ENCODE measurements at regions not wholly inside any gene's neighbourhood (a gene's known extent, or its start where the extent isn't known, plus 50 kb on each side); places are given as distances from the start of the nearest gene placed in this dataset.
"Not testable (repeated sequence)": the region's sequence is repeated elsewhere in the genome, so short reads cannot be mapped to it uniquely, and the experiment has no call there.

DNA sequence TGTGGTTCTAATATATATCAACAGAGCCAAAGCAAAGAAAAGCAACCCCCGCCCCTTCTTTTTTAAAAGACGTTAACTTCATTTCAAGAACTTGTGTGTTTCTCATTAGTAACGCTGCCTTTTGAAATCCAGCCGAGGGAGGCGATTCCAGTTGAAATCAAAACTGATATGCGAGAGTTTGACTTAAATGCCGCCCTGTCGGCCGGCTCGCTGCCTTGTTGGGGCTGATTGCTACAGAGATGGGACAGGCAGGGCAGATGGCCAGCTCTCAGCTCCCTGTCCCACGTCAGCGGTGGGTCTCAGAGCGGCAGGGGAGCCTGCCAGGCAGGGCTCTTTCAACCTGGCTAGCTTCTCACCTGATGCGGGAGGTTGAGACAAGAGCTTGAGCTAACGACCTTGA, 51.9 kb upstream of the ALX4 start:
- DNase-seq: no peak

DNA sequence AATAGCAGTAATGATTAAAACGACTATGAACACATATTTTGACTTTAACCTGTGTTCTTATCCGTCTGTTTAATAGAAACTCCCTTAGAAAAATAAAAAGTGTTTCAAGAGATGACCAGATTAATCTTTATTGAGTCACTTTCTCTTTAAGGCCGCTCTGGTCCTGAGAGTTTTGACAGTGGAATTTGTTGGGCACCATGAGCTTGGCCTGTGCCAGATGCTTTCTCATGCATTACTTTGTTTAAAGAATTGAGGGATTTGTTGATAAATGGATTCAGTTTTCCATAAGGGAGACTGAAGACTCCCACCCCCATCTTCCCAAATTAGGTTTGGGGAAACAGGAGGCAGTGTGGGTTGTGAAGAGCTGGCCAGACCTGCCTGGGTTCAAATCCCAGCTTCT, 53.2 kb upstream of the ALX4 start:
- no peak for DNase-seq

GRCh38 chr11:44364596-44364995, 54.7 kb upstream of the ALX4 start:
- DNase-seq: no peak

- DNase-seq: no peak
Measured at GRCh38 chr11:44365616-44366015, 55.7 kb upstream of the ALX4 start.

DNA sequence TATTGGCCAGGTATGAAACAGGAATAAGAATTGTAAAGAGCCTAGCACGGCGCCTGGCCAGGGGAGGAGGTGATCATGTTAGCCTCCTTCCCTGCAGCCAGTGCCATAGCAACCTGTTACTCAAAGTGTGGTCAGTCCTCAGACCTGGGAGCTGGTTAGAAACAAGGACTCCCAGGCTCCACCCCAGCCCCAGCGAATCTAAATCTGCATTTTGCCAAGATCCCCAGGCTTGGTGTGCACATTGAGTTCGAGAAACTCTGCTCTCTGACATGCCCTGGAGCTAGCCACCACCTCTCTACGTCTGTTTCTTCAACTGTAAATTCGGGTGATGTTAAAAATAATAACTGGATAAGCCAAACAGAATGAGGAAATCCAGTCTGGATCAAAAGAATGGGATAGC, 56.1 kb upstream of the ALX4 start:
- DNase-seq: no peak

- no peak for DNase-seq
Measured at GRCh38 chr11:44366741-44367140, 56.8 kb upstream of the ALX4 start.

DNA sequence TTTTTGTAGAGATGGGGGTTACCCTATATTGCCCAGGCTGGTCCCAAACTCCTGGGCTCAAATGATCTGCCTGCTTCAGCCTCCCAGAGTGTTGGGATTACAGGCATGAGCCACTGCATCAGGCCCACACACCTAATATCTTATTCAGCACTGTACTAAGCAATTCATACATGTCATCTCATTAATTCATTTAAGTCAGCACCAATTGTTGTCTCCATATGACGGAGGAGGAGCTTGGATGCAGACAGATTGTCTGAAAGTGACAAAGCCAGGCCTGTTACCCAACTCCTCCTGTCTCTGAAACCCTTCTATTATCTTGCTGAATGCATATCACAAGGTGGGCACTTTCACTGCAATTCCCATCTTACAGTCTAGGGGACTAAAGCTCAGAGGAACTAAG, 57.5 kb upstream of the ALX4 start:
- DNase-seq: no peak

DNA sequence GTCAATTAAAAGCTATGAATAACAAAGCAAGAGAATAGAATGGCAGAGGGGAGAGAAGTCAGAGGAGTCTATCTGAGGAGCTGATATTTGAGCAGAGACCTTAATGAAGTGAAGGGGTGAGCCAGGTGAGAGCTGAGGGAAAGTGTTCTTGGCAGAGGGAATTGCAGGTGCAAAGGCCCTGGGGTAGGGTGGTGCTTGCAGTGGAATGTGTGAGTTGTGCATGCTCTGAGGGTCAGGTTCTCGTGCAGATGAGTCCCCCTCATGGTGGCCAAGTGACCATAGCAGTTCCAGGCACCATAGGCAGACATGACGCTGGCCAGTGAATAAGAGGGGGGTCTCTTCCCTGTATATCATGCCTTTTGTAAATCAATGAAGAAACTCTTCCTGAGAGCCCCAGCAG, 58.9 kb upstream of the ALX4 start:
- DNase-seq: no peak

GRCh38 chr11:44371042-44371441, 61.1 kb upstream of the ALX4 start:
- not testable (repeated sequence) for DNase-seq

DNA sequence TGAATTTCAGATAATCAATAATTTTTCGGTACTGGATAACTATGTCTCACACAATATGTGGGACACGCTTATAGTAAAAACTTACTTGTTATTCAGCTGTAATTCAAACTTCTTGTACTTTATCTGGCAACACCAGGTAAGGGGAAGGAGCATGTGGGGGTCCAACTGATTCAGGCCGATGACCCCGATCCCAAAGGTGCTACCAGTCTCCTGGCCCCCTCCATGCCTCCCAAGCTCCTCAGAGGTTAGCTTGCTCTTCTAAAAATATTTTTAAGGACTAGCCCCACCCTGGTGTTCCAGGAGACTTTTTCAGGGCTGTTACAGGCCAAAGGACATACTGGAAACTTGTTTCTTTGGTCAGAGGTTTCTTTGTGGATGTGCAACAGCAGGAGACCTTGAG, 61.8 kb upstream of the ALX4 start:
- no peak for DNase-seq

DNA sequence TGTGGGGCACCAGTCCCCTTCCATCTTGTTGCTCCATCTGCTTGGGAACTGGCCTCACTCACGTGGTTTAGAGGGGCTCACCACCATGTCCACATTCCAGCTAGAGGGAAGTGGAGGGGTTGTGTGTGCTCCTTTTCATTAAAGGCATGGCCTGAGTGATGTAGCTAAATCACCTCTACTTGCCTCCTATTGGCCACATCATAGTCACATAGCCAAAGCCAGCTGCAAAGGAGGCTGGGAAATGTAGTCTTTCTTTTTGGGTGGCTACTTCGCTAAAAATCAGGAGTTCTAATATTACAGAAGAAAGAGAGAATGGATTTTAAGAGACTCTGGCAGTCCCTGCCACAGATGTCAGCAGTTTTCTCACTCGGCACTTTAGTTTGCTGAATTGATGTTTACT, 63.0 kb upstream of the ALX4 start:
- no peak for DNase-seq

DNA sequence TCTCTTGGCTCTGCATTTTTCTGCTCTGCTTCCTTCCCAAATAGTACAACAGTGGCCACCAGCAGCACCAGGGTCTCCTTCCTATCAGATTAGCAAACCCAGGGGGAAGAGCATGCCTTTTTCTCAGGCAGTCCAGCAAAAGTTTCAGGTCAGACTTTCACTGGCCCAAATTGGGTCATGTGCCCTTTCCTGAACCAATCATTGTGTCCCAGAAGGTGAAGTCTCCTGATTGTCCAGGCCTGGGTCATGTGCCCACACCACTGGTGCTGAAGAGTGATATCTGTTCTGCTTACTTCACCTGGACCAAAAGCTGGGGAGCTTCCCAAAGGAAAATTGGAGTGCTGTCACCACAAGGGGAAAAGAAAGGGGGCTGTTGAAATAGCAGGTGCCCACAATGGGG, 64.1 kb upstream of the ALX4 start:
- DNase-seq: no peak

DNA sequence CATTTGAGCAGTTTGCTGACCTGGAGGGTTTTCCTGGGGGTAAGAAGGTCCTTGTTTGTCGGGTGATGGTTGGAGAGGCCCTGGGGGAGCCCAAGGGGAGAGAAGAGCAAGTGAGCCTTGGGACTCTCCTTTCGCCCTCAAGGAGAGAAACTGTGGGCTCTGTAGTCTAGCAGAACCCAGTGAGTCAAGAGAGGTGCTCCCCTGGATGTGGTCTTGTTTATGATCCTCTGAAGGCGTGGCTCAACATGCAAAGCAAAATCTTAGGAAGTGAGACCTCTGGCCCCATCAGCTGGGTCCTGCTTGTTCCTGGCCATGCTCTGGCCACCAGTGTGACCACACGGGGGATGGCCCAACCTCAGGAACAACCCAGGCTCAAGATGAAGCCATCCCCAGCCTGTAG, 66.5 kb upstream of the ALX4 start:
- DNase-seq: no peak

GRCh38 chr11:44377121-44377520, 67.2 kb upstream of the ALX4 start:
- DNase-seq: no peak

DNA sequence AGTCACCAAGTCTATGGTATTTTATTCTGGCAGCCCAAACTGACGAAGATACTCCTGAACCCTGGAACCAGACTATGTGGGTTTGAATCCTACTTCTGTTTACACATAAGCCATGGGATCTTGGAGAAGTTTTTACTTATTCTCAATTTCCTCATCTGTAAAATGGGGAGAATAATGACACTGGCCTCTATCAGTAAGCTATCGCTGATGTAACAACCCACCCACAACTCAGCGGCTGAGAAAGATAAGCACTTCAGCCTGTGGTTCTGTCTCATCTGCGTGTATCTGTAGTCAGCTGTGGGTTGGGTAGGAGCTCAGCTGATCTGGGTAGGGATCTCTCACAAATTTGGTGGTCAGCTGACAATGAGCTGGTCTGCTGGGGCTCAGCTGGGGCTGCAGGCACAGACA, 68.0 kb upstream of the ALX4 start:
- no peak for DNase-seq

- DNase-seq: no peak
Measured at GRCh38 chr11:44379141-44380008, 69.4 kb upstream of the ALX4 start.

DNA sequence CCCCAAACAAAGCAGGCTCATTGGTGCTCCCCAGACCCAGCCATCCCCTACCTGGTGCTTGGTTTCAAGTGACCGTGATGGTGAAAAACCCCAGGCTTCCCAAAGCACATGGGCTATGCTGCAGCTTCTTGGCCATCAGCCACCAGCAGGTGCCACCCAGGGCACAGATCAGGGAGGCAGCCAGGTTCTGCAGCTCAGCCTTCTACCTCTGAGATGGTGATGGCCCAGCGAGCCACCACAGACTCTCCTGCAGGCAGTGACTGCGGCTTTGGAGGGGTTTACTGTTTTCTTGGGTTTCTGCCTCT, 70.0 kb upstream of the ALX4 start:
- DNase-seq: no peak

- no peak for DNase-seq
Measured at GRCh38 chr11:44380820-44381219, 70.9 kb upstream of the ALX4 start.

GRCh38 chr11:44381261-44381660, 71.3 kb upstream of the ALX4 start:
- DNase-seq: no peak

DNA sequence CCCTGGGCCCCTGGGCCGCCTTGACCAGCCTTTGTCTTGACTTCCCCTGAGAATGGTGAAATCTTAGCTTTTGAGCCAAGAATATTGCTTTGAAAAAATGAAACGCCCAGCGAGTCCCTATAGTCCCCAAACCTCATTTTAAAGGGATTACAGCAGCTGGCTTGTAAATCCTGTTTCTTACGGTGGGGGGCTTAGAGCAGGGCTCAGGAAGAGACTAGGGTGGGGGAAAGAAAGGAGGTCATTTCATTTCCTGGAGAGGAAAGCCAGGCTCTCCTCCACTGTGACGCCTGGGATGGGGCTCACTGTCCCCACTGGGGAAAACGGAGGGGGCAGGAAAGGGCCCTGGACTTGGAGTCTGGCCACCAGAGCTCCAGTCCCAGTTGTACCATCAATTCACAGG, 72.2 kb upstream of the ALX4 start:
- DNase-seq: no peak

DNA sequence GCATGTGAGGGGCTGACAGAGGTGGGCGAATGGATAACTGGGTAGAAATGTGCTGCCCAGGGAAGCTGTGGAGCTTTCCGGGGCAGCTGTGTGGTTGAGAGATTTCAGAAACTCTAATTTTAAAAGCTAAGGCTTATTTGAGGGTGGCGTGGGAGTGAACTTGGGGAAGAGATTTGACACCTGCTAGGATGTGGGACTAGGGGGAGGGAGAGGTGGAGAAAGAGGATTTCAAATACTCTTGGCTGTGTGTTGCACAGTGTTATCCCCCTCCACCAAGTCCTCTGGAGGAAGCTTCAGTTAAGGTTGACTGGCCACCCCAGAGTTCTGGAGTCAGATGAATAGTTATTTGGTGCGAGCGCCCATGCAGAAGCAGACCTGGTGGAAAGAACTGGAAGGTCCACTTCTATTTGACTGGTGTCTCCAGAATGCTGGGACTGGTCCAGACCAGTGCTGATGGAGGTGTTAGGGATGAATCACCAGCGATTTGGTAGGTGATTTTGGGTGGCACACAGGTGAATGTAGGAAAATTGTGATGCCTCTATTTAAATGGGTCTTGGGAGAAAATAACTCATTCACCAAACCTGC, 72.8 kb upstream of the ALX4 start:
- no peak for DNase-seq

GRCh38 chr11:44383246-44383645, 73.3 kb upstream of the ALX4 start:
- DNase-seq: no peak

- DNase-seq: no peak
Measured at GRCh38 chr11:44387415-44387814, 77.5 kb upstream of the ALX4 start.

DNA sequence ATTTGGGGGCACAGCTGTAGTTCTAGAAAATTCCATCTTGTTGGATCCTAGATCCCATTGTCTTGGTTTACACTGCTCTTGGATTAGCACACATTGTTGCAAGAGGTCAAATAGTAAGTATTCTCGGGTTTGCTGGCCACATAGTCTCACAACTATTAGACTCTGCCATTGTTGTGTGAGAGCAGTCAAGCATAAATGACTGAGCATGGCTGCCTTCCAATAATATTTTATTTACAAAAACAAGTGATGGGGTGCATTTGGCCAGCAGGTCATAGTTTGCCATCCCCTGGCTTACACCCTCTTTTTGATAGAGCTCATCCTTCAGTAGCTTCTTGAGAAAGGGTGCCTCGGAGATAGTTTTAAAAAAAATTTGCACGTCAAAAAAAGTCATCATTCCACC, 77.9 kb upstream of the ALX4 start:
- DNase-seq: no peak

Measured in stimulated activated CD4-positive, alpha-beta T cell treated with anti-CD3 and anti-CD28 coated beads, Interleukin-2, amount 100 ng/mL, for 24 hours (primary cell).